ENCODE measurements at regions not wholly inside any gene's neighbourhood (a gene's known extent, or its start where the extent isn't known, plus 50 kb on each side); places are given as distances from the start of the nearest gene placed in this dataset.
A peak's percentile ranks its signal among the peaks of the same experiment; 100 is the strongest.

DNA sequence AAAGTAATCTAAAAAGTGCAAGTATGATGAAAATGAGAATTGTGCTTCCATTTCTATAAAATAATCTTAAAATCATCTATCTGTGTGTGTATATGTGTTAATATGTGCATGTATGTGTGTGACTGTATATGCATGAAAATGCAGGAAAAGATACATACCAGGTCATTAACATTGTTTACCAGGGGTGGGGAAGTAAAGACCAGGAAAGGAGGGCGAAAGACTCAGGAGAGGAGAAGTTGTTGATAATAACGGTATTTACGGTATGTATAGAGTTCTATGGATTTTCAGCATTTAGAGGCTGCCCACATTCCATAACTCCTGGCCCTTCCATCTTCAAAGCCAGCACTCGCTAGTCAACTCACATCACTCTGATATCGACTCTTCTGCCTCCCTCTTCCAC is 111.0 kb upstream of the SPDL1 start:
- Histone ChIP-seq H3K9me3 (no peaks in the 10 kb centered on the region), H3K4me3 (no peak overlapping the region), H3K36me3 (no peaks in the 10 kb centered on the region), H3K27me3 (replicated peaks; ENCODE audit: insufficient read depth) (no peaks in the 10 kb centered on the region), H3K27ac (no peak overlapping the region), H3K4me1 (replicated peaks) (no peaks in the 10 kb centered on the region)
- intact Hi-C loops (cut with DNase I): no loop called here
- WGBS: 72% methylated on average over 5 of the region's 5 CpGs
- TF ChIP-seq POLR2AphosphoS5 (IDR thresholded peaks at IDR 0.05) (no peak), CTCF (IDR thresholded peaks at IDR 0.05) (no peak), POLR2A (IDR thresholded peaks at IDR 0.05) (no peak)
- no peak for DNase-seq (ENCODE audit: low spot score)

GRCh38 chr5:169471021-169471420 is 112.6 kb upstream of the SPDL1 start:
- Histone ChIP-seq H3K36me3 (no peaks in the 10 kb centered on the region), H3K27ac (no peak overlapping the region), H3K27me3 (replicated peaks; ENCODE audit: insufficient read depth) (no peaks in the 10 kb centered on the region), H3K9me3 (no peaks in the 10 kb centered on the region), H3K4me3 (no peak overlapping the region), H3K4me1 (replicated peaks) (no peaks in the 10 kb centered on the region)
- TF ChIP-seq POLR2A (IDR thresholded peaks at IDR 0.05): no peak
- no peak for TF ChIP-seq CTCF (IDR thresholded peaks at IDR 0.05)
- TF ChIP-seq POLR2AphosphoS5 (IDR thresholded peaks at IDR 0.05): no peak
- DNase-seq (ENCODE audit: low spot score): no peak
- 97% methylated on average over 4 of the region's 4 CpGs for WGBS
- intact Hi-C loops (cut with DNase I): no loop called here

GRCh38 chr5:169467041-169467771 is 116.4 kb upstream of the SPDL1 start:
- Histone ChIP-seq H3K27ac (no peak overlapping the region), H3K4me3 (no peak overlapping the region), H3K27me3 (replicated peaks; ENCODE audit: insufficient read depth) (no peaks in the 10 kb centered on the region), H3K4me1 (replicated peaks) (no peaks in the 10 kb centered on the region), H3K9me3 (no peaks in the 10 kb centered on the region), H3K36me3 (no peaks in the 10 kb centered on the region)
- 20% methylated on average over 5 of the region's 5 CpGs for WGBS
- intact Hi-C loops (cut with DNase I): no loop called here
- no peak for TF ChIP-seq CTCF (IDR thresholded peaks at IDR 0.05)
- no peak for TF ChIP-seq POLR2AphosphoS5 (IDR thresholded peaks at IDR 0.05)
- TF ChIP-seq POLR2A (IDR thresholded peaks at IDR 0.05): no peak
- DNase-seq (ENCODE audit: low spot score): peak; percentile 20

GRCh38 chr5:169460896-169461295 is 122.7 kb upstream of the SPDL1 start:
- Histone ChIP-seq H3K27ac (no peak overlapping the region), H3K36me3 (no peaks in the 10 kb centered on the region), H3K4me3 (no peak overlapping the region), H3K4me1 (replicated peaks) (no peaks in the 10 kb centered on the region), H3K9me3 (no peaks in the 10 kb centered on the region), H3K27me3 (replicated peaks; ENCODE audit: insufficient read depth) (no peaks in the 10 kb centered on the region)
- intact Hi-C loops (cut with DNase I): no loop called here
- DNase-seq (ENCODE audit: low spot score): no peak
- TF ChIP-seq POLR2A (IDR thresholded peaks at IDR 0.05): no peak
- no peak for TF ChIP-seq CTCF (IDR thresholded peaks at IDR 0.05)
- TF ChIP-seq POLR2AphosphoS5 (IDR thresholded peaks at IDR 0.05): no peak
- WGBS: 91% methylated on average over 6 of the region's 6 CpGs

DNA sequence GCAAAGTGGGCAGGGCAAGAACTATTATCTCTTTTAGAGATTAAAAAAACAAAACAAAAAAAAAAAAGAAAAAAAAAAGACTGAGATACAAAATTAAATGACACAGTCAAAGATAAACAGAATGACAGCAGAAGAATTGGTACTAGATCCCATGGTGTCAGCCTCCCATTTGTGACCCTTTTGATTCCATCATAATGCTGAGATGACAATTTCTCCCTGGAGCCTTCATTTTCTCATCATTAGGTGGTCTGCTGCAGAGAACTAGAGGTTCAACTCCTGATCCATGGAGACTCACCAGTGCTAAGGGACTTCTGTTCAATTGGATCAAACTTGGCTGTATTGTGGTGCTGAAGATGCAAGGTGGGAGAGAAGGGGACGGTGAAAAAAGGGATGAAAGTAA is 123.5 kb upstream of the SPDL1 start:
- no peaks in the 10 kb centered on the region for H3K4me1 ChIP-seq (replicated peaks)
- no peak overlapping the region for H3K27ac ChIP-seq
- WGBS: 85% methylated on average over 1 of the region's 1 CpG
- no peaks in the 10 kb centered on the region for H3K36me3 ChIP-seq
- H3K4me3 ChIP-seq: no peak overlapping the region
- H3K9me3 ChIP-seq: no peaks in the 10 kb centered on the region
- H3K27me3 ChIP-seq (replicated peaks; ENCODE audit: insufficient read depth): no peaks in the 10 kb centered on the region
- DNase-seq (ENCODE audit: low spot score): no peak
- intact Hi-C loops (cut with DNase I): no loop called here
- TF ChIP-seq CTCF (IDR thresholded peaks at IDR 0.05) (no peak), POLR2AphosphoS5 (IDR thresholded peaks at IDR 0.05) (no peak), POLR2A (IDR thresholded peaks at IDR 0.05) (no peak)

Data from prostate gland (tissue), 2 donors.